ENCODE measurements at regions not wholly inside any gene's neighbourhood (a gene's known extent, or its start where the extent isn't known, plus 50 kb on each side); places are given as distances from the start of the nearest gene placed in this dataset.

DNA sequence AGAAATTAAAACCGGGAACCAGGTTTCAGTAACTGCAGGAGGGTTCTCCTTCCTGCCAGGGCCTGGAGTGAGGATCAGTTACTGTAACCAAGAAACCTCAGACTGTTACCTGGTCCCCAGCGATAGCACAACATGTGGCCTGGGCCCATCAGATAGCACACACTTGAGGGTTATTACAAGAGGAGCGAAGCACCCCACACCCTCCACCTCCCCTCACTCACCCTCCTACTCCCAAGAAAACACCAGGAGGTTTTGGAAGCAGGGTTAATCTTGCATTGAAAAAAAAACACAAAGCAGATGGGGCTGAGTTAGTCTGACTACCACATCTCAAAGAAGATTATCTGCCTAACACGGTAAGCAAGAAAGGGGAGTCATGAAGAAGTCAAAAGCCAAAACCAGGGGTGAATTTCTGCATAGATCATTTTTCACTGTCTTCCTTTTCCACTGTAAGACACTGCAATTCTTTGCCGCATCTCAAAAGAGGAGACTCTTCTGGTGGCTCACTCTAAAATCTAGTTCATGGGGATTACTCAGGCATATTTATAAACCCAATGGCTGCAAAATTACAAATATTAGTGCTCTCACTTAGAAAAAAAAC is 75.9 kb upstream of the DOCK9 start:
- intact Hi-C loops (cut with micrococcal nuclease), result loop anchor here (2.0 to 10.0 kb wide), 3 partner anchors 19 to 1829 kb away; partner anchors contain the start of gene MBNL2

GRCh38 chr13:99055281-99055680 is 77.4 kb upstream of the DOCK9 start:
- intact Hi-C loops (cut with micrococcal nuclease), result loop anchor here (10.0 kb wide), 2 partner anchors 580 to 1830 kb away; partner anchors contain the start of gene MBNL2

DNA sequence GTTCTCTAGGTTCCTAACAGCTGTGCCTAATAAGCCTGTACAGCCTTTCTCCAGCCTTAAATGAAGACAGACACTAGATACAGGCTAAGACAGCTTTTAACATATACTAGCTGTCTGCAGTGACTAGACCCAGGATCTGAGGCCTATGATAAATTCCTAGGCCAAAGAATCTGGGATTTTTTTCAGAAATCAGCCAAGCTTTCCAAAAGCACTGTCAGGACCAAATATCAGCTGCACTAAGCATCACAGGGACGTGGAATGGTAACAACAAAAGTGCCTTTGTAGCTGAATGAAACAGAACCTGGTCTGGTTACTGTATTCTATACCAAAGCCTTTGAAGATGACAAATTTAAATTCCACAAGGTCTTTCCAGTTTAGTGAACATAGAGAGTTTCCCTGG is 77.9 kb upstream of the DOCK9 start:
- intact Hi-C loops (cut with micrococcal nuclease), result loop anchor here (10.0 kb wide), 2 partner anchors 581 to 1831 kb away; partner anchors contain the start of gene MBNL2

DNA sequence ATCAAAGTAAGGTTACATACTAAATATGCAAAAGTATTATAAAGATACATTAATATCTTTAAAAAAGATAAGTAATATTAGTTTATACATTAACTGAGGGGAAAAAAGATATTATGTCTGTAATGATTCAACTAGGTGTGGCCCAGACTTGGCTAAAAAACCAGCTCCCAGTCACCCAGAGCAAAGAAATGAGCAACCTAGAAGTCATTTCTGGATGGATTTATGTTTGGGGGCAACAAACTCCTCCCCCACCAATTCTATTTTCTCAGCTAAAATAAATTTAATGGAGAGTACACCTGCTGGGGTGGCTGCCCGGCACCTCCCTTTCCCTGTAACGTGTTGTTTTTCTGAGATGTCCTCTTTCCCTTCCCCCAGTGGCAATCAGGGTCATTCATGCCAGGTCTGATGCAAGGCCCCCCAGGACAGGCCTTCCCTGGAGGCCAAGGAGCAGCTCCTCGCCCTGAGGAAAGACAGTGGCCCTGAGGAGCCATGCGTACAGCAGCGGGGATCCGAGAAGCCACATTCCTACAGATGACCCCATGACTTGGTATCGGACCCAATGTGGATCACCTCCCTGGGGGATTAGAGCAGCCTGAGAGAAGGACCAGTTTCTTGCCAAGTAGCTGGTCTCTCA is 78.6 kb upstream of the DOCK9 start:
- intact Hi-C loops (cut with micrococcal nuclease), result loop anchor here (10.0 kb wide), 2 partner anchors 582 to 1832 kb away; partner anchors contain the start of gene MBNL2

DNA sequence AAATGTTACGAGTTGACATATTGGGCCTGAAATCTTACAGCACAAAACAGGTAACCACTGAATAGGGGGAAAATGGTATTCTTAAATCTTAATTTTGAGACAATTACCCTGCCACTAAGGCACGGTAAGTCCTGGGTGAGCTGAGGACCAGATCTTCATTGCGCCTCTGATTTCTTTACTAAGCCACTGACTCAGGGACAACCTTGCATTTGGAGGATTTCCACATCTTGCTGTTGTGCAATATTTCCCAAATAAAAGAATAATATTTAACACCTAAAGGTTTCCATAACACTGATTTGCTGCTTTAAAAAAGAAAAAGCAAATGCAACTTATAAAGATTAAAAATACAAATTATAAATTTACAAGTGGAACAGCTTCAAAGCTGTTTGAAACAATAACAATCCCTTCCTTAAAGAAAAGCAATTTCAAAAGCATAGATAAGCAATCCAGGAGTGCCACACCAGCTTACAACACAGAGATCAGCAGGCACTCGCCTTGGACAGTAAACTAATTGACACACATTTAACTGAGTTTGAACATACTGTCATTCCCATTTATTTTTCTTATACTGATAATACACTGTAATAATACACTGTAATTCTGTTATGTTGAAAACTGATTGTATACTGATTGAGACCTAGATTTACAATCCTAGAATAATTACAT is 79.6 kb upstream of the DOCK9 start:
- intact Hi-C loops (cut with micrococcal nuclease), result loop anchor here (10.0 kb wide), 2 partner anchors 583 to 1833 kb away; partner anchors contain the start of gene MBNL2

- intact Hi-C loops (cut with micrococcal nuclease), result loop anchor here (10.0 kb wide), 2 partner anchors 584 to 1834 kb away; partner anchors contain the start of gene MBNL2
Observed at GRCh38 chr13:99058527-99059495, 80.9 kb upstream of the DOCK9 start.

- intact Hi-C loops (cut with micrococcal nuclease), result loop anchor here (10.0 kb wide), 2 partner anchors 585 to 1835 kb away; partner anchors contain the start of gene MBNL2
Observed at GRCh38 chr13:99059498-99060075, 81.7 kb upstream of the DOCK9 start.

GRCh38 chr13:99061411-99061810 is 83.5 kb upstream of the DOCK9 start:
- intact Hi-C loops (cut with micrococcal nuclease), result no loop called here

- intact Hi-C loops (cut with micrococcal nuclease), result no loop called here
Observed at GRCh38 chr13:99062593-99062992, 84.7 kb upstream of the DOCK9 start.

DNA sequence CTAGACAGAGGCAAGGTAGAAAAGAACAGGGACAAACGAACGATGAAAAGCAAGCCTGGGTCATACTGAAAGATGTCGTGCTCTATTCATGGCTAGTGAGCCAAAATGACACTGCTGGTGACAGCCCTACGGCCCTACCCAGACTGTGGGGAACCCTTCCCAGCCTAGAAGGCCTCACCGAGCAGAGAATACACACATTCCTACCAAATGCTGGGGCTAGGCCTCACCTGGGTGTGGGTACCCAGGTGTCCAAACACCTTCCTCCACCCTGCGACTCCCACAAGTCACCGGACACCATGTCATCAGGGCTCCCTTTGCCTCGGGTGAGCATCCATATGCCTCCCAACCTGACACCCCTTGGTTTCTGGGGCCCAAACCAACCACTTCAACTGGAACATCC is 85.3 kb upstream of the DOCK9 start:
- intact Hi-C loops (cut with micrococcal nuclease), result no loop called here

DNA sequence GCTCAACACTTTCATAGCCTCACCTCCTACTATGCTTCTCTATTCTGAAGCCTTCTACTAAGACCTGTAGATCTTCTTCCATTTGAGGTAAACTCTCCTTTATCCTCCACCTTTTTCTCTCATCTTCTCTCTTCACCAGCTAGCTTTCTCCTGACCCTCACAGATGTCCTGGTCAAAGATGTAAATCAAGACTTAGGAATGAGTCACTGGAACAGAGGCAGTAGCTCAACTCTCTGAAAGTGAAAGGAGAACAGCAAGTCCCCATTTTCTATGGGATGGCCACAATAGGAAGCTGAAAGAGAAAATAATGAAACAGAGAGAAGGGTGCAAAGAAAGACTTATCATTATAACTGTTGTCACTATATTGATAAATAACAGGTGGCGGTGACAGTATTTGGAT is 86.1 kb upstream of the DOCK9 start:
- intact Hi-C loops (cut with micrococcal nuclease), result no loop called here

DNA sequence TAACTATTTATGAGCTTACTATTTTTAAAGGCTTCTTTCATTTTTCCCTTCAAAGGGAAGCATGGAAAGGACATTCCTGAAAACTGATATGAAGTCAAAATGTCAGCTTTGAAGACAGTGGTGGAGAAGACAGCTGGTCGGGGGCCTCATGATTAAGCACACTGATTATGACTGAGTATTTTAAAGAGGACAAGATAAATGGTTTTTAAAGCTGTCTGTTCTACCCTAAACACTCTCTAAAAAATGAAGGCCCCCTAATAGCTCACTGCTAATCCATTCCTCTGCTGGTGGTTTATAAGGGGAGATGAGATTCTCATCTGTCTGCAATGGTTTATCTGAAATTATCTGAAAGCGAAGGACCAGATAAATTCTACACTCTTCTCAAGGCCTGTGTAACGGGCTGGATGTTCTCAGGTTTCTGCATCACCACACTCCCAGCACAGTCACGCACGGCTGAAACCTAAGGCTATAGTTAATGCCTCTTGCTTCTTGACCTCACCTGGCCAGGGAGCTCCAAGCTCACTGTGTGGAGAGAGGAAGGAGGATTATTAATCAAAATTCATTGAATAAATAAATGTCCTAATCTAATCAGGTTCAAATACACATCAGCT is 86.9 kb upstream of the DOCK9 start:
- intact Hi-C loops (cut with micrococcal nuclease), result no loop called here

GRCh38 chr13:99065235-99066015 is 87.6 kb upstream of the DOCK9 start:
- intact Hi-C loops (cut with micrococcal nuclease), result loop anchor here (1.0 kb wide), 2 partner anchors 10 to 21 kb away; no protein-coding TSS in a partner anchor

GRCh38 chr13:99066219-99066618 is 88.4 kb upstream of the DOCK9 start:
- intact Hi-C loops (cut with micrococcal nuclease), result loop anchor here (1.0 kb wide), 2 partner anchors 9 to 20 kb away; no protein-coding TSS in a partner anchor

DNA sequence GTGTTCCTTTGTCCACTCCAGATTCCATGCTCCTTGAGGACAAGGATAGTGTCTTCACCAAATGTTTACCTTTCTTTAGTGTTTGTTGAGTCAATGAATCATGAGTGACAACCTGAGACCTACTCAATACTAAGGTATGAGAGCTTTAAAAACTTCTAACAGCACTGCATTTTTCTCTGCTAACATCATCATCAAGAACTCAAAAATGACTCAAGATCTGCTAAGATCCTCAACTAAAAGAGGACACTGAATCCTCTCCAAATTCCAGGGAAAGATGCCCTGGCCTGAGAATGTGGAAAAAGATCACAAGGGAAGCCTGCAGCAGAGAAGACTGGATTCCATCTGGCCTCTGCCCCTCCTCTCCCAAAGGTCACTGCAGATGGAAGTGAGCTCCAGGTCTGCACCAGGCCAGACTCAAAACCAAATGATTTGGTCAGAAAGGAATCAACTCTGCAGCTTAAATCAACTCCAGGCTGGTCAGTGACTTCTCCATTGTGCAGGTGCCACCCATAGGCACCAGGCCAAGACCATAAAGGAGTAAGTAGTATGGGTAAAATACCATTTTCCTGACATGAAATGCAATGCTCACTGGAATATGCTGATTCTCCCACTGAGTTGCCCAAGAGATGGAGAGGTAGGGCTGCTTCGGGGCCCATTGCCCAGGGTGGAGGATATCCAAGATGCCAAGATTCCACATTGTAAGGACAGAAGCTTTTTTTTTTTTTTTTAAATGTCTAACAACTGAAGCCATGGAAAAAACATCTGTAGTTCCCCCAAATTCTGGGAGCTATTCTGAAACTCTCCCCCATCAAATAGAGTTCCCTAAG is 89.5 kb upstream of the DOCK9 start:
- intact Hi-C loops (cut with micrococcal nuclease), result no loop called here

- intact Hi-C loops (cut with micrococcal nuclease), result no loop called here
Observed at GRCh38 chr13:99071211-99071610, 93.3 kb upstream of the DOCK9 start.

DNA sequence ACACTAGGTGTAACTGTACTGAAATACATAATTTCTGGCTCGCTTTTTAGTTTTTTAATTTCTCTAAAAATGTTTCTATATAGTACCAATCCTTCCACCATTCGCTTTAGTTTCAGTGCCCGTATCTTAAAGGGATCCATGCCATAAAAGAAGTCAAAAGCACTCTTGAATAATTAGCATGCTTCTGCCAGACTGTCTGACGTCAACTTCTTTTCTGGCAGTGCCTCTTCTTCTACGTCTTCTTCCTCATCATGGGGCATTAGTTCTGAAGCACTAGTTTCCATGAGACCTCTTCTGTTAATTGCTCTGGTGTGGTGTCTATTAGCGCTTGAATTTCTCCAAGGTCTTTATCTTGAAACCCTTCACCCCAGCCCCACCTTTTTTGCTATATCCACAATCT is 93.8 kb upstream of the DOCK9 start:
- intact Hi-C loops (cut with micrococcal nuclease), result loop anchor here (2.0 kb wide), 2 partner anchors 15 to 19 kb away; no protein-coding TSS in a partner anchor

GRCh38 chr13:99072356-99072755 is 94.5 kb upstream of the DOCK9 start:
- intact Hi-C loops (cut with micrococcal nuclease), result loop anchor here (2.0 kb wide), 2 partner anchors 14 to 20 kb away; no protein-coding TSS in a partner anchor
